ENCODE measurements at regions not wholly inside any gene's neighbourhood (a gene's known extent, or its start where the extent isn't known, plus 50 kb on each side); places are given as distances from the start of the nearest gene placed in this dataset.

DNA sequence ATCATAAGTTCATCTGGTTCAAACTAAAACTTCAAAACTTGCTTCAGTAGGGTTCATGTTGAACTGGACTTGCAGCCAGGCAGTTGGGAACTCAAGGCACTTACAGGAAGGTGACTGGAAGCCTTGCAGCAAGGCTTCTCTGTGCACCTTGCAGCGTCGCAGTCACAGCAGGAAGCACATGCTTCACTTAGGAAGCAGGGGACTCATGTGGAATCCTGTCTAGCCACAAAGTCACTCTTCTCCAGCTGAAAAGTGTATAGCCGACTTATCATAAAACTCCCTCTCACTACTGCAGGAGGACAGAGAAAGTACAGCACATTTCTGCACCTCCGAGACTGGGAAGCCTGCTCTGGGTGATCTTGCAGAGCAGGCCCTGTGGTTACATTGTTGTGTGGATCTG, 114.0 kb upstream of the PRB2 start:
- H3K36me3 Mint-ChIP-seq: peaks cover 0 to 2% (median 0%) of the 10 kb centered on the region in 3 donors
- no peak for DNase-seq
- no peaks in the 10 kb centered on the region for H3K36me3 ChIP-seq (ENCODE audit: insufficient read depth, low read length)
- peaks cover 4 to 10% of the 10 kb centered on the region in 2 donors for H3K27me3 Mint-ChIP-seq
- H3K27ac Mint-ChIP-seq: no peak overlapping the region
- no peak overlapping the region for H3K4me3 ChIP-seq (ENCODE audit: low read length)
- H3K4me1 ChIP-seq (ENCODE audit: insufficient read depth, low read length): no peaks in the 10 kb centered on the region
- POLR2A ChIA-PET: no interaction called here
- H3K4me3 Mint-ChIP-seq: no peak overlapping the region
- H3K4me1 Mint-ChIP-seq: peaks cover 0 to 5% (median 4%) of the 10 kb centered on the region in 3 donors
- no peak overlapping the region for H3K27ac ChIP-seq (ENCODE audit: low read depth, low read length)
- no peaks in the 10 kb centered on the region for H3K9me3 ChIP-seq (ENCODE audit: low read length)
- CTCF ChIA-PET: no interaction called here
- no peaks in the 10 kb centered on the region for H3K9me3 Mint-ChIP-seq
- no peaks in the 10 kb centered on the region for H3K27me3 ChIP-seq (ENCODE audit: insufficient read depth, low read length, poor library complexity, severe bottlenecking)

DNA sequence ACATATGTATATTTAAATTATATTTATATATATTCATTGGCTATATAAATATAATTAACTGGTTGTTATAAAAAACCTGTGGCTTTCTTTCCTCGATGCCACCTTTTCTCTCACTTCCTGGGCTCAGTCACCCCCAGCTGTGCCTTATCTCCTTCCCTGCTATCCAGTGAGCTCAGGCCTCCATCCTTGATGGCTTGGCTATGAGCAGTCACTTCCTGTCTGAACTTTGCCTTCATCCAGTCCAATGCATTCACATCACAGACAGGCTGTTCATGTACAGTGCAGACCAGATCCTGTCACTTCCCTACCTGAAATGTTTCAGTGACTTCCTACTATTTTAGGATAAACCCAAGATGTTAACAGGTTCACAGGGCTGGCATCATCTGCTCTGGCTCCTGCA, 115.3 kb upstream of the PRB2 start:
- no peaks in the 10 kb centered on the region for H3K9me3 Mint-ChIP-seq
- CTCF ChIA-PET: no interaction called here
- no peak for DNase-seq
- H3K4me3 Mint-ChIP-seq: no peak overlapping the region
- peaks cover 0 to 5% (median 4%) of the 10 kb centered on the region in 3 donors for H3K4me1 Mint-ChIP-seq
- Histone ChIP-seq H3K4me1 (ENCODE audit: insufficient read depth, low read length) (no peaks in the 10 kb centered on the region), H3K27ac (ENCODE audit: low read depth, low read length) (no peak overlapping the region), H3K9me3 (ENCODE audit: low read length) (no peaks in the 10 kb centered on the region), H3K27me3 (ENCODE audit: insufficient read depth, low read length, poor library complexity, severe bottlenecking) (no peaks in the 10 kb centered on the region), H3K4me3 (ENCODE audit: low read length) (no peak overlapping the region), H3K36me3 (ENCODE audit: insufficient read depth, low read length) (no peaks in the 10 kb centered on the region)
- no peak overlapping the region for H3K27ac Mint-ChIP-seq
- H3K36me3 Mint-ChIP-seq: peaks cover 0 to 2% (median 0%) of the 10 kb centered on the region in 3 donors
- H3K27me3 Mint-ChIP-seq: peaks cover 4 to 12% of the 10 kb centered on the region in 2 donors
- POLR2A ChIA-PET: no interaction called here

DNA sequence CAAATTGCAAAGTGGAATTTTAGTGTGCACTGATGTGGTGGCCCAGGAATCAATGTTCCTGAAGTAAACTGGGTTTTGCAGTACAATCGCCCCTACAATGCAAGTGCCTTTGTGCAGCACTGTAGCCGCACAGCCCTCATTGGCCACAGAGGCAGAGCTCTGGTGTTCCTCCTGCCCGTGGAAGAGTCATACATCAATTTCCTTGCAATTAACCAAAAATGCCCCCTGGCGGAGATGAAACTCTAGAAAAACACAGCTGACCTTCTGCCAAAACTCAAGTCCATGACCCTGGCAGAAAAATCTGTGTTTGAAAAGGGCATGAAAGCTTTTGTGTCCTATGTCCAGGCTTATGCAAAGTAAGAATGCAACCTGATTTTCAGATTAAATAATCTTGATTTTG, 117.9 kb upstream of the PRB2 start:
- Mint-ChIP-seq H3K27me3 (peaks cover 4 to 12% of the 10 kb centered on the region in 2 donors), H3K4me1 (no peaks in the 10 kb centered on the region), H3K36me3 (peaks cover 0 to 2% (median 0%) of the 10 kb centered on the region in 3 donors), H3K27ac (no peak overlapping the region), H3K9me3 (no peaks in the 10 kb centered on the region), H3K4me3 (no peak overlapping the region)
- Histone ChIP-seq H3K9me3 (ENCODE audit: low read length) (no peaks in the 10 kb centered on the region), H3K27me3 (ENCODE audit: insufficient read depth, low read length, poor library complexity, severe bottlenecking) (no peaks in the 10 kb centered on the region), H3K27ac (ENCODE audit: low read depth, low read length) (no peak overlapping the region), H3K4me1 (ENCODE audit: insufficient read depth, low read length) (no peaks in the 10 kb centered on the region), H3K4me3 (ENCODE audit: low read length) (no peak overlapping the region), H3K36me3 (ENCODE audit: insufficient read depth, low read length) (no peaks in the 10 kb centered on the region)
- ChIA-PET CTCF (no interaction called here), POLR2A (no interaction called here)
- no peak for DNase-seq

DNA sequence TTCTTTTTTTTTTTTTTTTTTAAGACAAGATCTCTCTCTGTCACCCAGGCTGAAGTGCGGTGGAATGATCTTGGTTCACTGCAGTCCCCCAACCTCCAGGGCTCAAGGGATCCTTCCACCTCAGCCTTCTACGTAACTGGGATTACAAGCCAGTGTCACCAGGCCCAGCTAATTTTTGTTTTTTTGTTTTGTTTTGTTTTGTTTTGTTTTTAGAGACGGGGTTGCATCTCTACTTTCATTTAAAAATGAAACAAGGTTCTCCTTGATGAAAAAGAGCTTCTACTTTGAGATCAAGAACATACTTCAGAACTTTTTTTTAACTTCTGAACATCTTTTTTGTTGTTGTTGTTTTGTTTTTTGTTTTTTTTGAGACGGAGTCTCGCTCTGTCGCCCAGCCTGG, 121.7 kb upstream of the PRB2 start:
- DNase-seq: no peak
- Mint-ChIP-seq H3K9me3 (no peaks in the 10 kb centered on the region), H3K4me1 (no peaks in the 10 kb centered on the region), H3K4me3 (no peak overlapping the region), H3K27ac (no peak overlapping the region), H3K27me3 (peaks cover 3 to 7% of the 10 kb centered on the region in 2 donors), H3K36me3 (no peaks in the 10 kb centered on the region)
- CTCF ChIA-PET: no interaction called here
- Histone ChIP-seq H3K27me3 (ENCODE audit: insufficient read depth, low read length, poor library complexity, severe bottlenecking) (no peaks in the 10 kb centered on the region), H3K4me1 (ENCODE audit: insufficient read depth, low read length) (no peaks in the 10 kb centered on the region), H3K4me3 (ENCODE audit: low read length) (no peak overlapping the region), H3K27ac (ENCODE audit: low read depth, low read length) (no peak overlapping the region), H3K36me3 (ENCODE audit: insufficient read depth, low read length) (no peaks in the 10 kb centered on the region), H3K9me3 (ENCODE audit: low read length) (no peaks in the 10 kb centered on the region)
- POLR2A ChIA-PET: no interaction called here

DNA sequence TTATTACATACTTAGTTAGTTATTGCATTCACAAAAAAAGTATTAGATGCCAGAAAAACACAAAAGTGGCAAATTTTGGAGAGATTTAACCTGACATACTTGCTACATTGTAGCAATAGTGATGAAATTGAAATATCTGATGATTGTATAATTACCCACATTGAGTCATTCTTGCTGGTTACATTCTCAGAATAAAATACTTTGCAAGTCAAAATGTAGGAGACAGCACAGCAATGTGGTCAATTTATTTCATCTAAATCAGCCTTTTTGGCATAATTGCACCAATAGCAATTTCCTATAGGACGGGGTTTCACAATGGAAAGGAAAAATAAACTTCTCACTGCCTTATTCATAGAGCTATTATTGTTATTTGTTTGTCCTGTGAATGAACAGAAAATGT, 125.0 kb upstream of the ETV6 start:
- POLR2A ChIA-PET: no interaction called here
- Histone ChIP-seq H3K27me3 (ENCODE audit: insufficient read depth, low read length, poor library complexity, severe bottlenecking) (no peaks in the 10 kb centered on the region), H3K9me3 (ENCODE audit: low read length) (no peaks in the 10 kb centered on the region), H3K4me1 (ENCODE audit: insufficient read depth, low read length) (no peaks in the 10 kb centered on the region), H3K36me3 (ENCODE audit: insufficient read depth, low read length) (no peaks in the 10 kb centered on the region), H3K27ac (ENCODE audit: low read depth, low read length) (no peak overlapping the region), H3K4me3 (ENCODE audit: low read length) (no peak overlapping the region)
- Mint-ChIP-seq H3K9me3 (peaks cover 0 to 2% (median 0%) of the 10 kb centered on the region in 5 donors), H3K4me1 (no peaks in the 10 kb centered on the region), H3K27me3 (peaks cover 1 to 17% of the 10 kb centered on the region in 2 donors), H3K4me3 (no peak overlapping the region), H3K27ac (no peak overlapping the region), H3K36me3 (no peaks in the 10 kb centered on the region)
- CTCF ChIA-PET: no interaction called here
- DNase-seq: no peak

DNA sequence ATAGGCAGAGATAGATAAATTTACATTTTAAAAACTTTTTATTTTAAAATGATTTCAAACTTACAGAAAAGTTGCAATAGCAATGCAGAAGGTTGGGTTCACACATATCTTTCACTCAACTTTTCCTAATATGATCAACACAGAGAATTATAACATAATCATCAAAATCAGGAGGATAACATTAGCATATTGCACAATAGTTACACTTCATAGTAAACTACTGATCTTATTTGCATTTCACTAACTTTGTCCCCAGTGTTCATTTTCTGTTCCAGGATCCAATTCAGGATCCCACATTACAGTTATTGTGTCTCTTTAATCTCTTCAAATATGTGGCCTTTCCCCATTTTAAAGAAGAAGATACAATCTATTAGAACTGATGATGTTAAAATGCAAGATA, 115.4 kb upstream of the ETV6 start:
- Histone ChIP-seq H3K27me3 (ENCODE audit: insufficient read depth, low read length, poor library complexity, severe bottlenecking) (no peaks in the 10 kb centered on the region), H3K4me3 (ENCODE audit: low read length) (no peak overlapping the region), H3K4me1 (ENCODE audit: insufficient read depth, low read length) (no peaks in the 10 kb centered on the region), H3K27ac (ENCODE audit: low read depth, low read length) (no peak overlapping the region), H3K36me3 (ENCODE audit: insufficient read depth, low read length) (no peaks in the 10 kb centered on the region), H3K9me3 (ENCODE audit: low read length) (no peaks in the 10 kb centered on the region)
- H3K27me3 Mint-ChIP-seq: peaks cover 15 to 40% of the 10 kb centered on the region in 2 donors
- H3K9me3 Mint-ChIP-seq: peaks cover 0 to 5% (median 0%) of the 10 kb centered on the region in 5 donors
- H3K4me3 Mint-ChIP-seq: no peak overlapping the region
- DNase-seq: no peak
- ChIA-PET CTCF (no interaction called here), POLR2A (no interaction called here)
- H3K27ac Mint-ChIP-seq: no peak overlapping the region
- H3K4me1 Mint-ChIP-seq: no peaks in the 10 kb centered on the region
- H3K36me3 Mint-ChIP-seq: peaks cover 0 to 14% (median 0%) of the 10 kb centered on the region in 3 donors

DNA sequence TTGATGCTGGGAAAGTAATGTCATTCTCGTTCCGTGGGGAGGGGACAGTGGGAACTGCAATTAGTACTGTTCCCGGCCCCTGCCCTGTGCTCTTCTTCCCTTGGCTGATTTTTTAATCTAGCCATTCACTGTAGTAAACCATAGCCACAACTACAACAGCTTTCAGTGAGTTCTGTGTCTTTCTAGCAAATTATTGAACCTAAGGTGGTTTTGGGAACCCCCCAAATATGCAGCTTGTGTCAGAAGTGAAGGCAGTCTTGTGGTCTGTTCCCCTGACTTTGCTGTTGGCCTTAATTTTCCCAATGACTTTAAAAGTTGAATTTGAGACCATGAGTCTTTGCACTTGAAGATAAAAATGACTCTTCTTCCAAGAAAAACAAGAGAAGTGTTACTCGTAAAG, 114.3 kb upstream of the ETV6 start:
- H3K27ac Mint-ChIP-seq: no peak overlapping the region
- Histone ChIP-seq H3K4me3 (ENCODE audit: low read length) (no peak overlapping the region), H3K27ac (ENCODE audit: low read depth, low read length) (no peak overlapping the region), H3K9me3 (ENCODE audit: low read length) (no peaks in the 10 kb centered on the region), H3K4me1 (ENCODE audit: insufficient read depth, low read length) (peaks cover under 1% of the 10 kb centered on the region), H3K27me3 (ENCODE audit: insufficient read depth, low read length, poor library complexity, severe bottlenecking) (no peaks in the 10 kb centered on the region), H3K36me3 (ENCODE audit: insufficient read depth, low read length) (no peaks in the 10 kb centered on the region)
- ChIA-PET CTCF (no interaction called here), POLR2A (no interaction called here)
- H3K9me3 Mint-ChIP-seq: peaks cover 0 to 5% (median 0%) of the 10 kb centered on the region in 5 donors
- peaks cover 0 to 14% (median 0%) of the 10 kb centered on the region in 3 donors for H3K36me3 Mint-ChIP-seq
- H3K4me1 Mint-ChIP-seq: no peaks in the 10 kb centered on the region
- DNase-seq: no peak
- no peak overlapping the region for H3K4me3 Mint-ChIP-seq
- H3K27me3 Mint-ChIP-seq: peaks cover 12 to 31% of the 10 kb centered on the region in 2 donors

DNA sequence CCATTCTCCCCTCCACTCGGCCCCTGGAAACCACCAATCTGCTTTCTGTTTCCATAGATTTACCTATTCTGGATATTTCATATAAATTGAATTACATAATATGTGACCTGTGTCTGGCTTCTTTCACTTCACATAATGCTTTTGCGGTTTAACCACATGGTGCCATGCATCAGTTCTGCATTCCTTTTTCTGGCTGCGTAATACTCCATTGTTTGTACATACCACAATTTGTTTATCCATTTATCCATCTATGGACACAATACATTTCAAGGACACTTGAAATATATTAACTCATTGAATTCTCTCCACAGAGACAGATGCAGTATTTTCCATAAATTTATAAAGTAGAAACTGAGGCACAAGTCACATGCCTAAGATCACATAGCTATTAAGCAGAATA, 110.3 kb upstream of the ETV6 start:
- Histone ChIP-seq H3K36me3 (ENCODE audit: insufficient read depth, low read length) (no peaks in the 10 kb centered on the region), H3K27me3 (ENCODE audit: insufficient read depth, low read length, poor library complexity, severe bottlenecking) (no peaks in the 10 kb centered on the region), H3K9me3 (ENCODE audit: low read length) (no peaks in the 10 kb centered on the region), H3K4me1 (ENCODE audit: insufficient read depth, low read length) (peaks cover 22% of the 10 kb centered on the region), H3K27ac (ENCODE audit: low read depth, low read length) (no peak overlapping the region), H3K4me3 (ENCODE audit: low read length) (no peak overlapping the region)
- no peak overlapping the region for H3K27ac Mint-ChIP-seq
- H3K4me1 Mint-ChIP-seq: peaks cover 11 to 14% (median 13%) of the 10 kb centered on the region in 3 donors
- peaks cover 7 to 10% of the 10 kb centered on the region in 2 donors for H3K27me3 Mint-ChIP-seq
- ChIA-PET POLR2A (no interaction called here), CTCF (interaction anchor here (0.8 kb wide), 1 partner anchor 17 kb away, joined by 3 read pairs; no protein-coding TSS in a partner anchor)
- no peak for DNase-seq
- peaks cover 0 to 6% (median 0%) of the 10 kb centered on the region in 3 donors for H3K36me3 Mint-ChIP-seq
- H3K9me3 Mint-ChIP-seq: peaks cover 0 to 3% (median 0%) of the 10 kb centered on the region in 5 donors
- no peak overlapping the region for H3K4me3 Mint-ChIP-seq

DNA sequence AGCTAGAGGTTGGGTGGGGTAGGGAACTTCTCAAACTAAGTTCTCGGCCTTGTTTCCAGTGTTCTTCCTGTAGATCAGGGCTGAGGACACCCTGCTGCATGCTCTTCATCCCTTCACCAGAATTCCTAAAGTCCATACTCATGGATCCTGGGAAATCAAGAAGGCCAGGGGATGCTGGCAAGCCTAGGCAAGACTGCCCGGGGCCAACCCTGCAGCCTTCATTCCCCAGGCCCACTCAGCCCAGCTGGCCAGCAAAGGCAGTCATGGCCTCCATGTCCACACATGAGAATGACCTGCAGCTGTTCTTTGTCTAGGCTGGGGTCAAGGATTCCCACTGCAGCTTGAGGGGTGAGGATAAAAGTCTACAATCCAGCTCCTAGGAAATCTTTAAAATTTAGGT, 109.3 kb upstream of the ETV6 start:
- no peak for DNase-seq
- Histone ChIP-seq H3K27ac (ENCODE audit: low read depth, low read length) (no peak overlapping the region), H3K4me3 (ENCODE audit: low read length) (no peak overlapping the region), H3K36me3 (ENCODE audit: insufficient read depth, low read length) (no peaks in the 10 kb centered on the region), H3K9me3 (ENCODE audit: low read length) (no peaks in the 10 kb centered on the region), H3K4me1 (ENCODE audit: insufficient read depth, low read length) (peaks cover 30% of the 10 kb centered on the region), H3K27me3 (ENCODE audit: insufficient read depth, low read length, poor library complexity, severe bottlenecking) (no peaks in the 10 kb centered on the region)
- Mint-ChIP-seq H3K27ac (no peak overlapping the region), H3K27me3 (peaks cover 3 to 7% of the 10 kb centered on the region in 2 donors), H3K36me3 (peaks cover 0 to 3% (median 0%) of the 10 kb centered on the region in 3 donors), H3K4me3 (no peak overlapping the region), H3K4me1 (peaks cover 21 to 24% (median 23%) of the 10 kb centered on the region in 3 donors), H3K9me3 (peaks cover 0 to 3% (median 0%) of the 10 kb centered on the region in 5 donors)
- ChIA-PET POLR2A (no interaction called here), CTCF (interaction anchor here (0.8 kb wide), 1 partner anchor 16 kb away, joined by 3 read pairs; no protein-coding TSS in a partner anchor)
